ENCODE measurements at regions not wholly inside any gene's neighbourhood (a gene's known extent, or its start where the extent isn't known, plus 50 kb on each side); places are given as distances from the start of the nearest gene placed in this dataset.
"Not testable (repeated sequence)": the region's sequence is repeated elsewhere in the genome, so short reads cannot be mapped to it uniquely, and the experiment has no call there.

GRCh38 chr12:65660836-65661235, 163.4 kb upstream of the HMGA2 start:
- in situ Hi-C loops (cut with HindIII; ENCODE audit: low pct_ligation_motif_present, low pct_unique_long_range_greater_than_20kb, low sequenced_read_pairs): no loop called here

GRCh38 chr12:65662590-65662989, 161.7 kb upstream of the HMGA2 start:
- DNase-seq: no peak
- in situ Hi-C loops (cut with HindIII; ENCODE audit: low pct_ligation_motif_present, low pct_unique_long_range_greater_than_20kb, low sequenced_read_pairs): no loop called here

More at GRCh38 chr12:65660836-65661235, 163.4 kb upstream of the HMGA2 start:
- DNase-seq: no peak

DNA sequence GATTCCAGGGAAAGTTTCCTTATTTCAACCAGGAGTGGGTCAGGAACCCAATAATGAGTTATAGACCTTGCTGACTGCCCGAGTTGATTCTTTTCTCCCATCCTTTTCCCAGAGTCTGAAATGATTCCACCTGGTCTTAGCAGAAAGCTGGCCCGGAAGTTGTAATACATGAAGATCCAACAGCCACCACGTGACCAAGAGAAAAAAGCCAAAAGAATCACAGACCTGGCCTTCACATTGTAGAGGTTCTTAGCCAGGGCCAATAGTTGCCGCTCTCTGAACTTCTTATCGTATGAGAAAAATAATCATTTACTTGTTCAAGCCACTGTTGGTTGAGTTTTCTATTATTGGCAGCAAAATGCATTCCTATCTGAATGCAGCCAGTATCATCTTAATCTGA, 161.2 kb upstream of the HMGA2 start:
- in situ Hi-C loops (cut with HindIII; ENCODE audit: low pct_ligation_motif_present, low pct_unique_long_range_greater_than_20kb, low sequenced_read_pairs): no loop called here
- no peak for DNase-seq

DNA sequence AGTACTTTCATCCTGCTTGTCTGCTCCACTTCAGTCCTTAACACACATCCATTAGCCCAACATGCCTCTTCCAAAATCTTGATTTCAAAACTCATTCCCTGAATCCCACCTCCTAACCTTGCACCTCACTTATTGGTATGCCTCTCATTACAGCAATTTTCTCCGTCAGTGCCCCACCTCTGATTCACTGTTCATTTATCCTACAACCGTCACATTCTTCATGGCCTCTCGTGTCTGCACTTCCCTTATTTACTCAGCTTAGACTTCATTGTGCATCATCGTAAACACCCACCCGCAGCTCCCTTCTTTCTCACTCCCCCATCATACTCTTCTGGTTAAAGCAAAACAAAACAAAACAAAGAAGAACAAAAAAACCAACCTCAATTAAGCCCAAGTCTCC, 160.6 kb upstream of the HMGA2 start:
- DNase-seq: no peak
- in situ Hi-C loops (cut with HindIII; ENCODE audit: low pct_ligation_motif_present, low pct_unique_long_range_greater_than_20kb, low sequenced_read_pairs): no loop called here

DNA sequence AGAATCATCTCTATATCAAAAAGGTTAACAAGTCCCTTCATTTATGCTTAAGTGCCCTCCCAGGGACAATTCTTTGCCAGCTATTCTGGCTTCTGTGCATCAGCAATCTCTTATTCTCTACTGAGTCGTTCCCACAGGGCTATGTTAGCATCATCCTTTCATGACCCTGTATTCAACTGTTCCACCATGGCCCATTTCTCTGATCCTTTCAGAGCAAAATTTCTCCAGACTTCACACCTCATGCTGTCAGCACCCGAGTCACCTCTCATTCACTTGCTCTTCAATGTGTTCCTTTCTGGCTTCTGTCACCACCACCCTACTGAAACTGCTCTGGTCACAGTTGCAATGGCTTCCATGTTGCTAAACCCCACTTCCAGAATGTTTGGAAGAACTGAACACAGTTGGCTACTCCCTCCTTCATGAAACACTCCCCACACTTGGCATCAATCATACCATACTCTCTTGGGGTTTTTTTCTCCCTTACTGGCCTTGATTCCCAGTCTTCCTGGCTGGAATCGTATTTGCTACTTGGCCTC, 159.5 kb upstream of the HMGA2 start:
- DNase-seq: no peak
- in situ Hi-C loops (cut with HindIII; ENCODE audit: low pct_ligation_motif_present, low pct_unique_long_range_greater_than_20kb, low sequenced_read_pairs): no loop called here

DNA sequence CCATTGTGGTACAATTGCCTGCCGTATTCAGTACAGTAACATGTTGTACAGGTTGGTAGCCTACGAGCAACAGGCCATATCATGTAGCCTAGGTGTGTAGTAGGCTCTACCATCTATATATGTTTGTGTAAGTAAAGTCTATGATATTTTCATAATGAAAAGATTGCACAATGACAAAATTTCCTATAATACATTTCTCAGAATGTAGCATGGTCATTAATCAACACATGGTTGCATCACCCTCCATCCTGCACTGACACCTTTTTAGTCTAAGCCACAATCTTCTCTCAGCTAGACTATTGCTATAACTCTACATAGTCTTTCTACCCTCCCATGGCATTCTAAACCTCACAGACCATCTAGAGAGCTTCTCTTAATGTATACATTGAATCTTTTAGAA, 158.5 kb upstream of the HMGA2 start:
- in situ Hi-C loops (cut with HindIII; ENCODE audit: low pct_ligation_motif_present, low pct_unique_long_range_greater_than_20kb, low sequenced_read_pairs): no loop called here
- DNase-seq: no peak

- no peak for DNase-seq
- in situ Hi-C loops (cut with HindIII; ENCODE audit: low pct_ligation_motif_present, low pct_unique_long_range_greater_than_20kb, low sequenced_read_pairs): no loop called here
Measured at GRCh38 chr12:65666876-65667275, 157.4 kb upstream of the HMGA2 start.

DNA sequence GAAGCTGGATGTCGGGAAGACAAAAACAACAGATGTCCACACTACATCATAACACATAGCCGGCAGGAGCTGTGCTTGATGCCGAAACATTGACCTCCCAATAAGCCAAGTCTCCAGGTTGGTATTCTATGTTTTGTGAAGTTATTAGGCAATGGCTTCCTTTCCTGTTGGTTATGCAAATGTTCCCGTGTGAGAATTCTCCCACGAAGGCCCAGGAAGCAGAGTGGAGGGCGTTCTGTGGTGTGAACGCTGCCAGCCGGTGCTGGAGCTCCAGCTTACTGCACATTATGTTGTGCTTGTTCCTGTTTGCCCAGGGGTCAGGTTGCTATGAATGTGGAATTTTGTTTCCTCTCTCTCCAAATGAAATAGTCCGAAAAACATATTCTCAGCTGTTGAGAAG, 156.4 kb upstream of the HMGA2 start:
- in situ Hi-C loops (cut with HindIII; ENCODE audit: low pct_ligation_motif_present, low pct_unique_long_range_greater_than_20kb, low sequenced_read_pairs): no loop called here
- DNase-seq: no peak

GRCh38 chr12:65668981-65669695, 155.1 kb upstream of the HMGA2 start:
- DNase-seq: no peak
- in situ Hi-C loops (cut with HindIII; ENCODE audit: low pct_ligation_motif_present, low pct_unique_long_range_greater_than_20kb, low sequenced_read_pairs): no loop called here

GRCh38 chr12:65670775-65671174, 153.5 kb upstream of the HMGA2 start:
- in situ Hi-C loops (cut with HindIII; ENCODE audit: low pct_ligation_motif_present, low pct_unique_long_range_greater_than_20kb, low sequenced_read_pairs): no loop called here
- no peak for DNase-seq

DNA sequence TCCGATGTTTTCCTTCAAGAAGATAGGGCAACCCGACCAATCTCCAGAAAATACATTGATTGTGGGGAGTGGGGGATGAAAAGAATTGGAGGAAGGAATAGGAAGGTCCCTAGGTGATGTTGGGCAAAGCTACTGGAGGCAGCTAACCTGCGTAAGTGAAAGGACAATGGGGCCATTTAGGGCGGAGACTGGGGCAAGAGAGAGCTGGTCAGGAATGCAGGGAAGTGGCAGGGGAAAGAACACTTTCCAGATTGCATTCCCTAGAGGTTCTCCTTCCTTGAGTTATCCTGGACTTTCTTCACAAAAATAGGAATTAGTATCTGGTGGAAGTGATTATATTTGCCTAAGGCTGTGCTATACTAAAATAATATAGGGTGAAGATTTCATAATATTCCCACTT, 151.8 kb upstream of the HMGA2 start:
- DNase-seq: no peak
- in situ Hi-C loops (cut with HindIII; ENCODE audit: low pct_ligation_motif_present, low pct_unique_long_range_greater_than_20kb, low sequenced_read_pairs): no loop called here

GRCh38 chr12:65673156-65673690, 151.1 kb upstream of the HMGA2 start:
- no peak for DNase-seq
- in situ Hi-C loops (cut with HindIII; ENCODE audit: low pct_ligation_motif_present, low pct_unique_long_range_greater_than_20kb, low sequenced_read_pairs): no loop called here

DNA sequence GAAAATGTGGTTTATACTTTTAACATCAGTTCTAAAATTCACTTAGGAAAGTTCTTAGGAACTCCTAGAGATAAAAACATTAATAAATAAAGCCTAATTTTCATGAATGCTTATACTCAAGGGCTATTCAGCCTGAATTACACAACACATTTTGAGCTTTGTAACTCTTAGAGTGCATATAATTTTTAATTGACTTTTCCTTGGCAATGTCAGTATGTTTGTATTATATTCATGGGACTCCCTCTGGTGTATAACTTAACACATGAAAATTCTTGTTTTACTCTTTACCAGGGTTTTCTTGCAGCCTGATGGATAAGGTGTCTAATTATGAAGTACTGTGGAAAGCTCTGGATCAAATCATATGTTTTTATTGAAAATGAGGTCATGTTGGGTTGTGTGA, 150.6 kb upstream of the HMGA2 start:
- in situ Hi-C loops (cut with HindIII; ENCODE audit: low pct_ligation_motif_present, low pct_unique_long_range_greater_than_20kb, low sequenced_read_pairs): no loop called here
- peak; percentile 60 for DNase-seq

GRCh38 chr12:65675141-65675621, 149.1 kb upstream of the HMGA2 start:
- in situ Hi-C loops (cut with HindIII; ENCODE audit: low pct_ligation_motif_present, low pct_unique_long_range_greater_than_20kb, low sequenced_read_pairs): no loop called here
- DNase-seq: no peak

DNA sequence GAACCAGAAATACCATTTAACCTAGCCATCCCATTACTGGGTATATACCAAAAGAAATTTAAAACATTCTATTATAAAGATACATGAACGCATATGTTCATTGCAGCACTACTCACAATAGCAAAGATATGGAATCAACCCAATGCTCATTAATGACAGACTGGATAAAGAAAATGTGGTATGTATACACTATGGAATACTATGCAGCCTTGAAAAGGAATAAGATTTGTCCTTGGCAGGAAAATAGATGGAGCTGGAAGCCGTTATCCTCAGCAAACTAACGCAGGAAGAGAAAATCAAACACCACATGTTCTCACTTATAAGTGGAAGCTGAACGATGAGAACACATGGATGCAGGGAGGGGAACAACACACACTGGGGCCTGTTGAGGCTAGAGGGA, 146.1 kb upstream of the HMGA2 start:
- DNase-seq; in situ Hi-C loops (cut with HindIII; ENCODE audit: low pct_ligation_motif_present, low pct_unique_long_range_greater_than_20kb, low sequenced_read_pairs): not testable (repeated sequence)

GRCh38 chr12:65681226-65681625, 143.1 kb upstream of the HMGA2 start:
- in situ Hi-C loops (cut with HindIII; ENCODE audit: low pct_ligation_motif_present, low pct_unique_long_range_greater_than_20kb, low sequenced_read_pairs): no loop called here

DNA sequence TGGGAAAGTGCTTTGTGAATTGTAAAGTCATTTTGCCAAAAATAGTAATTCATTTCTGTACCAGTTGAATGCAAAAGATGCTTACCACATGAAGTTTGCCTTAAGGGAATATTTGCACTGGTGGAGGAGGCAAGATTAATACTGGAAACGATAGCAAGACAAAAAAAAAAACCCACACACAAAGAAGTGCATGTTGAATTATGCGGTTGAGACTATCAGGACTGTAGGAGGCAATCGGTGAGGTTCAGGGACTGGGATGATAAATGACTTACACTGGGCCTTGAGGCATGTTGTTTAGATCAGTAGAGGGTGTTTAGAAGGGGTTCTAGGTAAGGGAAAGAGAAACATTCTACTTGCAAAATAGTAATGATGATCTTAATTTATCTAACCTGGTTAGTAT, 142.2 kb upstream of the HMGA2 start:
- in situ Hi-C loops (cut with HindIII; ENCODE audit: low pct_ligation_motif_present, low pct_unique_long_range_greater_than_20kb, low sequenced_read_pairs): no loop called here
- no peak for DNase-seq

More at GRCh38 chr12:65681226-65681625, 143.1 kb upstream of the HMGA2 start:
- DNase-seq: no peak

- DNase-seq: no peak
- in situ Hi-C loops (cut with HindIII; ENCODE audit: low pct_ligation_motif_present, low pct_unique_long_range_greater_than_20kb, low sequenced_read_pairs): no loop called here
Measured at GRCh38 chr12:65684906-65685305, 139.4 kb upstream of the HMGA2 start.

DNA sequence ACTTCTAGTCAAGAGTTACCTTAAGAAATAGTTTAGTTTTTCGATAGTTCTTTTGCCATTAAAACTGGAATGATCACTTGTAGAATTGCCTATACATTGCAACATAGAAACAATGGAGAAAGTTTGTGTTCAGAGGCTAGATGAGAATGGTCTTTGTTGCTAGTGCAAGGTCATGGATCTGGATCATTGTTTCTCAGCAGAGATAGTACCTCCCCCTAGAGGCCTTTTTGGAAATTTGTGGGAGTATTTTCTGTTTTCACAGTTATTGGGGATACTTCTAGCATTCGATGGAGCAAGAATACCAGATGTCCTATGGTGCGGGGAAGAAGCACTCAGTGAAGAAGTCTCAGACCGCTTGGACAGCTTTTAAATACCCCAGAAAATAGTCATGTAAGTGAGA, 138.8 kb upstream of the HMGA2 start:
- in situ Hi-C loops (cut with HindIII; ENCODE audit: low pct_ligation_motif_present, low pct_unique_long_range_greater_than_20kb, low sequenced_read_pairs): no loop called here
- DNase-seq: peak; percentile 60

GRCh38 chr12:65689508-65689907, 134.8 kb upstream of the HMGA2 start:
- no peak for DNase-seq
- in situ Hi-C loops (cut with HindIII; ENCODE audit: low pct_ligation_motif_present, low pct_unique_long_range_greater_than_20kb, low sequenced_read_pairs): no loop called here
